ENCODE measurements at regions not wholly inside any gene's neighbourhood (a gene's known extent, or its start where the extent isn't known, plus 50 kb on each side); places are given as distances from the start of the nearest gene placed in this dataset.

- Mint-ChIP-seq H3K4me1 (no peaks in the 10 kb centered on the region), H3K9me3 (no peaks in the 10 kb centered on the region), H3K27ac (no peak overlapping the region), H3K36me3 (no peaks in the 10 kb centered on the region), H3K4me3 (no peak overlapping the region), H3K27me3 (peaks cover 18 to 21% of the 10 kb centered on the region in 2 donors)
- WGBS (ENCODE audit: insufficient coverage) = no CpG with 5 or more reads among the region's 2 CpGs
- Histone ChIP-seq H3K4me3 (ENCODE audit: control insufficient read depth in 1 of 2, extremely low read depth in 1 of 2, low read length in 1 of 2) (no peak overlapping the region), H3K27me3 (replicated peaks in 1 of 2; ENCODE audit: control insufficient read depth in 2 of 2, extremely low read depth in 1 of 2, insufficient read depth in 2 of 2, low read length in 1 of 2) (peaks cover 0 to 6% of the 10 kb centered on the region in 2 experiments), H3K9me3 (no peaks in the 10 kb centered on the region), H3K4me1 (ENCODE audit: control insufficient read depth in 1 of 2, extremely low read depth in 1 of 2, insufficient read depth in 2 of 2, low read length in 2 of 2) (no peaks in the 10 kb centered on the region), H3K36me3 (ENCODE audit: control insufficient read depth in 2 of 2, extremely low read depth in 1 of 2, insufficient read depth in 1 of 2, low read length in 1 of 2) (no peaks in the 10 kb centered on the region), H3K27ac (ENCODE audit: low read length) (no peak overlapping the region)
- ChIA-PET CTCF (no interaction called here), POLR2A (no interaction called here)
- no peak for DNase-seq
- no peak for ATAC-seq (replicated peaks in 1 of 4)
Observed at GRCh38 chr14:51547701-51548100, 104.0 kb upstream of the FRMD6 start.

GRCh38 chr14:51548187-51548586 lies 103.5 kb upstream of the FRMD6 start:
- Mint-ChIP-seq H3K27me3 (peaks cover 23% of the 10 kb centered on the region in 2 donors), H3K9me3 (no peaks in the 10 kb centered on the region), H3K4me3 (no peak overlapping the region), H3K27ac (no peak overlapping the region), H3K36me3 (no peaks in the 10 kb centered on the region), H3K4me1 (no peaks in the 10 kb centered on the region)
- no peak for ATAC-seq (replicated peaks in 1 of 4)
- WGBS (ENCODE audit: insufficient coverage) = 87% methylated on average over 3 of the region's 4 CpGs
- no peak for DNase-seq
- ChIA-PET POLR2A (no interaction called here), CTCF (no interaction called here)
- Histone ChIP-seq H3K27me3 (replicated peaks in 1 of 2; ENCODE audit: control insufficient read depth in 2 of 2, extremely low read depth in 1 of 2, insufficient read depth in 2 of 2, low read length in 1 of 2) (peaks cover 0 to 8% of the 10 kb centered on the region in 2 experiments), H3K27ac (ENCODE audit: low read length) (no peak overlapping the region), H3K4me3 (ENCODE audit: control insufficient read depth in 1 of 2, extremely low read depth in 1 of 2, low read length in 1 of 2) (no peak overlapping the region), H3K9me3 (no peaks in the 10 kb centered on the region), H3K4me1 (ENCODE audit: control insufficient read depth in 1 of 2, extremely low read depth in 1 of 2, insufficient read depth in 2 of 2, low read length in 2 of 2) (no peaks in the 10 kb centered on the region), H3K36me3 (ENCODE audit: control insufficient read depth in 2 of 2, extremely low read depth in 1 of 2, insufficient read depth in 1 of 2, low read length in 1 of 2) (no peaks in the 10 kb centered on the region)

DNA sequence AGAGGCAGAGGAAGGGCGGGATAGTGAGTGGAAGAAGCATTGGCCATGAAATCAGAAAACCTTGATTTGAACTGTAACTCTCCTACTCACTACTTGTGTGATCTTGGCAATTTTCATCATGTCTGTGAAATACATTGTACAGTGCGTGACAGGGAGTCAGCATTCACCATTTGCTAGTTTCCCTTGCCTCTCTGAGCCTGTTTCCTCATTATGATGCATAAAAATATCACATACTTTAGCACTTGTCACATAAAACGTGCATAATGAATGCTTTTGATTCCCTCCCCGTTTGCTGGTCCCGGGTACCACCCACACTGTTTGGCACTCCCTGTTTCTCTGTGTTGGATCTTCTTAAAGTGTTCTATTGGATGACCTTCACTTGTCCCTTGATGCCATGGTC lies 101.1 kb upstream of the FRMD6 start:
- 64% methylated on average over 4 of the region's 5 CpGs for WGBS (ENCODE audit: insufficient coverage)
- no peaks in the 10 kb centered on the region for H3K9me3 ChIP-seq
- POLR2A ChIA-PET = no interaction called here
- CTCF ChIA-PET = no interaction called here
- Mint-ChIP-seq H3K4me1 (no peaks in the 10 kb centered on the region), H3K27me3 (peaks cover 17 to 20% of the 10 kb centered on the region in 2 donors), H3K9me3 (no peaks in the 10 kb centered on the region), H3K4me3 (no peak overlapping the region), H3K27ac (no peak overlapping the region), H3K36me3 (no peaks in the 10 kb centered on the region)
- no peak overlapping the region for H3K4me3 ChIP-seq (ENCODE audit: control insufficient read depth in 1 of 2, extremely low read depth in 1 of 2, low read length in 1 of 2)
- H3K4me1 ChIP-seq (ENCODE audit: control insufficient read depth in 1 of 2, extremely low read depth in 1 of 2, insufficient read depth in 2 of 2, low read length in 2 of 2) = no peaks in the 10 kb centered on the region
- H3K36me3 ChIP-seq (ENCODE audit: control insufficient read depth in 2 of 2, extremely low read depth in 1 of 2, insufficient read depth in 1 of 2, low read length in 1 of 2) = no peaks in the 10 kb centered on the region
- H3K27ac ChIP-seq (ENCODE audit: low read length) = no peak overlapping the region
- no peak for ATAC-seq (replicated peaks in 1 of 4)
- H3K27me3 ChIP-seq (replicated peaks in 1 of 2; ENCODE audit: control insufficient read depth in 2 of 2, extremely low read depth in 1 of 2, insufficient read depth in 2 of 2, low read length in 1 of 2) = peaks cover 0 to 8% of the 10 kb centered on the region in 2 experiments
- no peak for DNase-seq

DNA sequence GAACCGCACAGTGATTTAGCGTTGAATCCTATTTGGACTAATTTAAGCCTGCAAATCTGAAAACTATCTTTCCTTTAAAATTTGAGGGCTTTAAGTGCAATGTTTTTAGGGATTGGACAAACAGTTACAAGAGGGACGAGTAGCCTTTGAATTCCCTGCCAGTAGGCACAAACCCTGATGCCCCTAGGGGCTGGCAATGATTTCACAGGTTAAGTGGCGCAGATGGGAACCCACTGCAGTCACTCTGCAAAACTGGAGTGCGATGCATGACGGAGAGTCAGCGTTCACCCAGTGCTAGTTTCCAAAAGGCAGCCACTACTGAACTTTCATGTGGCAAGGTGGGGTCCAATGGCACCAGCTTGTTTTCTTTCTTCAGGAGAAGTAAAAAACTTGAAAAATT lies 99.4 kb upstream of the FRMD6 start:
- no peak overlapping the region for H3K4me3 Mint-ChIP-seq
- WGBS (ENCODE audit: insufficient coverage) = 84% methylated on average over 7 of the region's 7 CpGs
- peaks cover 0 to 8% of the 10 kb centered on the region in 2 experiments for H3K27me3 ChIP-seq (replicated peaks in 1 of 2; ENCODE audit: control insufficient read depth in 2 of 2, extremely low read depth in 1 of 2, insufficient read depth in 2 of 2, low read length in 1 of 2)
- peaks cover 15 to 19% of the 10 kb centered on the region in 2 donors for H3K27me3 Mint-ChIP-seq
- H3K9me3 Mint-ChIP-seq = no peaks in the 10 kb centered on the region
- no peaks in the 10 kb centered on the region for H3K4me1 ChIP-seq (ENCODE audit: control insufficient read depth in 1 of 2, extremely low read depth in 1 of 2, insufficient read depth in 2 of 2, low read length in 2 of 2)
- no peak overlapping the region for H3K4me3 ChIP-seq (ENCODE audit: control insufficient read depth in 1 of 2, extremely low read depth in 1 of 2, low read length in 1 of 2)
- POLR2A ChIA-PET = interaction anchor here in 1 of 2 donors (0.7 kb wide), 1 partner anchor 45 kb away, joined by 3 read pairs; no protein-coding TSS in a partner anchor
- ATAC-seq (replicated peaks in 1 of 4) = no peak
- no peaks in the 10 kb centered on the region for H3K36me3 Mint-ChIP-seq
- no peaks in the 10 kb centered on the region for H3K36me3 ChIP-seq (ENCODE audit: control insufficient read depth in 2 of 2, extremely low read depth in 1 of 2, insufficient read depth in 1 of 2, low read length in 1 of 2)
- CTCF ChIA-PET = no interaction called here
- no peak overlapping the region for H3K27ac ChIP-seq (ENCODE audit: low read length)
- no peaks in the 10 kb centered on the region for H3K9me3 ChIP-seq
- no peak overlapping the region for H3K27ac Mint-ChIP-seq
- no peaks in the 10 kb centered on the region for H3K4me1 Mint-ChIP-seq
- no peak for DNase-seq

DNA sequence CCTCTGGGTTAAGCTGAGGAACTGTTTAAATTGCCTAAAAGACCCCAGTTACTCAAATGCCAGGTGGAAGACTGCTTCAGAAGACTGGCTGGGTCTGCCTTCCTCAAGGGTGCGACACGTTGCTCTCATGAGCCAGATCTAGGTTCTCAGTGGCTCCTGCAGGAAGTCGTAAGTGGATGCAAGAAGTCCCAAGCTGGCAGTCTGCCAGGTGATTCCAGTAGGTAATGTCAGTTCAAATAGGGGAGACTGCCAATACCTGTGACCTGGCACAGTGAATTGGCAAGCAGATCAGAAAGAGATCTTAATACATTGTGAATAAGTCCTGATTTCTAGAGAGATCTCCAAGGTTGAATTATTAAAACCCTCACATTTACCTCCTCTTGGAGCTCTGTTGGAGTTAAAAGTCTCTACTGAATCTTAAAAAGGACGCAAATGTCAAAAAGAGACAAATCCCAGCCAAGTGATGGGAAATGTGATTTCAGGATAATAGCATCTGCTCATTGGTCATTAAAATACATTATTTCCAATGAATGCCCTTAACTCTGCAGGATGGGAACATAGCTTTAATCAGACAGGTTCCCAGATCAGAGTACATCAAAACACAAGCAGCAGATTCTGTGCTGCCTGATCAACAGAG lies 98.8 kb upstream of the FRMD6 start:
- POLR2A ChIA-PET = interaction anchor here in 1 of 2 donors (0.7 kb wide), 1 partner anchor 44 kb away, joined by 3 read pairs; no protein-coding TSS in a partner anchor
- no peak overlapping the region for H3K27ac Mint-ChIP-seq

DNA sequence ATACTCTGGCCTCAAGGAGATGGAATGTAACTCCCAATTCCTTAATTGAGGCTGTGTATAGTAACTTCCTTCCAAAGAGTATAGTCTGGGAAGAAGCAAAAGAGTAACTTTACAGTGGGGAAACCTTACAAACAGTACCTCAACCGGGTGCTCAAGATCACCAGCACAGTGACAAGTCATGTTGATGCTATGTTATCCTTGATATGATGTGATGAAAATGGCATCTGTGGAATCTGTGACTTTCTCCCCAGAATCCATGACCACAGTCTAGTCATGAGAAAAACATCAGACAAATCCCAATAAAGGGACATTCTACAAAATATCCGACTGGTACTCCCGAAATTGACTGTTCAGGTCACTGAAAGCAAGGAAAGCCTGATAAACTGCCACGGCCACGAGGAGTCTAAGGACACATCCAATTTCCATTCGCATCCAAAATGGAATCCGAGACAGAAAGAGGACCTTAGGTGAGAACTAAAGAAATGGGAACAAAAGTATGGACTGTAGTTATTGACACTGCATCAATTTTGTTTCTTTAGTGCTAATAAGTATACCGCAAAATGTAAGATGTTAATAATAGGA lies 97.3 kb upstream of the FRMD6 start:
- Mint-ChIP-seq H3K4me1 (no peaks in the 10 kb centered on the region), H3K9me3 (no peaks in the 10 kb centered on the region), H3K4me3 (no peak overlapping the region), H3K27me3 (peaks cover 10 to 11% of the 10 kb centered on the region in 2 donors), H3K36me3 (no peaks in the 10 kb centered on the region), H3K27ac (no peak overlapping the region)
- CTCF ChIA-PET = no interaction called here
- no peak for DNase-seq
- H3K27ac ChIP-seq (ENCODE audit: low read length) = no peak overlapping the region
- H3K27me3 ChIP-seq (replicated peaks in 1 of 2; ENCODE audit: control insufficient read depth in 2 of 2, extremely low read depth in 1 of 2, insufficient read depth in 2 of 2, low read length in 1 of 2) = peaks cover 0 to 8% of the 10 kb centered on the region in 2 experiments
- no peaks in the 10 kb centered on the region for H3K36me3 ChIP-seq (ENCODE audit: control insufficient read depth in 2 of 2, extremely low read depth in 1 of 2, insufficient read depth in 1 of 2, low read length in 1 of 2)
- no peaks in the 10 kb centered on the region for H3K4me1 ChIP-seq (ENCODE audit: control insufficient read depth in 1 of 2, extremely low read depth in 1 of 2, insufficient read depth in 2 of 2, low read length in 2 of 2)
- H3K9me3 ChIP-seq = no peaks in the 10 kb centered on the region
- POLR2A ChIA-PET = no interaction called here
- no peak for ATAC-seq (replicated peaks in 1 of 4)
- no peak overlapping the region for H3K4me3 ChIP-seq (ENCODE audit: control insufficient read depth in 1 of 2, extremely low read depth in 1 of 2, low read length in 1 of 2)
- WGBS (ENCODE audit: insufficient coverage) = 69% methylated on average over 5 of the region's 8 CpGs

More for the DNA sequence above, 98.8 kb upstream of the FRMD6 start:
- Mint-ChIP-seq H3K9me3 (no peaks in the 10 kb centered on the region), H3K36me3 (no peaks in the 10 kb centered on the region), H3K27me3 (peaks cover 11 to 14% of the 10 kb centered on the region in 2 donors), H3K4me1 (no peaks in the 10 kb centered on the region), H3K4me3 (no peak overlapping the region)
- no peak for DNase-seq
- CTCF ChIA-PET = interaction anchor here in 1 of 2 donors (0.6 kb wide), 1 partner anchor 124 kb away, joined by 3 read pairs; no protein-coding TSS in a partner anchor
- 44% methylated on average over 3 of the region's 4 CpGs for WGBS (ENCODE audit: insufficient coverage)
- peaks cover 0 to 8% of the 10 kb centered on the region in 2 experiments for H3K27me3 ChIP-seq (replicated peaks in 1 of 2; ENCODE audit: control insufficient read depth in 2 of 2, extremely low read depth in 1 of 2, insufficient read depth in 2 of 2, low read length in 1 of 2)
- no peak overlapping the region for H3K27ac ChIP-seq (ENCODE audit: low read length)
- H3K4me3 ChIP-seq (ENCODE audit: control insufficient read depth in 1 of 2, extremely low read depth in 1 of 2, low read length in 1 of 2) = no peak overlapping the region
- no peaks in the 10 kb centered on the region for H3K9me3 ChIP-seq
- no peaks in the 10 kb centered on the region for H3K4me1 ChIP-seq (ENCODE audit: control insufficient read depth in 1 of 2, extremely low read depth in 1 of 2, insufficient read depth in 2 of 2, low read length in 2 of 2)
- no peaks in the 10 kb centered on the region for H3K36me3 ChIP-seq (ENCODE audit: control insufficient read depth in 2 of 2, extremely low read depth in 1 of 2, insufficient read depth in 1 of 2, low read length in 1 of 2)
- no peak for ATAC-seq (replicated peaks in 1 of 4)

All from T-cell (primary cell).